ENCODE measurements at regions not wholly inside any gene's neighbourhood (a gene's known extent, or its start where the extent isn't known, plus 50 kb on each side); places are given as distances from the start of the nearest gene placed in this dataset.

GRCh38 chr2:150778828-150779227 lies 291.4 kb upstream of the RND3 start:
- TF ChIP-seq, protein P1, sequence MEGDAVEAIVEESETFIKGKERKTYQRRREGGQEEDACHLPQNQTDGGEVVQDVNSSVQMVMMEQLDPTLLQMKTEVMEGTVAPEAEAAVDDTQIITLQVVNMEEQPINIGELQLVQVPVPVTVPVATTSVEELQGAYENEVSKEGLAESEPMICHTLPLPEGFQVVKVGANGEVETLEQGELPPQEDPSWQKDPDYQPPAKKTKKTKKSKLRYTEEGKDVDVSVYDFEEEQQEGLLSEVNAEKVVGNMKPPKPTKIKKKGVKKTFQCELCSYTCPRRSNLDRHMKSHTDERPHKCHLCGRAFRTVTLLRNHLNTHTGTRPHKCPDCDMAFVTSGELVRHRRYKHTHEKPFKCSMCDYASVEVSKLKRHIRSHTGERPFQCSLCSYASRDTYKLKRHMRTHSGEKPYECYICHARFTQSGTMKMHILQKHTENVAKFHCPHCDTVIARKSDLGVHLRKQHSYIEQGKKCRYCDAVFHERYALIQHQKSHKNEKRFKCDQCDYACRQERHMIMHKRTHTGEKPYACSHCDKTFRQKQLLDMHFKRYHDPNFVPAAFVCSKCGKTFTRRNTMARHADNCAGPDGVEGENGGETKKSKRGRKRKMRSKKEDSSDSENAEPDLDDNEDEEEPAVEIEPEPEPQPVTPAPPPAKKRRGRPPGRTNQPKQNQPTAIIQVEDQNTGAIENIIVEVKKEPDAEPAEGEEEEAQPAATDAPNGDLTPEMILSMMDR (IDR thresholded peaks at IDR 0.05): no peak
- TF ChIP-seq POLR2A (IDR thresholded peaks at IDR 0.05): no peak

All from esophagus squamous epithelium (tissue), 4 donors.